Chondrocyte (in vitro differentiated cells): ENCODE measurements at regions not wholly inside any gene's neighbourhood (a gene's known extent, or its start where the extent isn't known, plus 50 kb on each side); places are given as distances from the start of the nearest gene placed in this dataset.
"Not testable (repeated sequence)": the region's sequence is repeated elsewhere in the genome, so short reads cannot be mapped to it uniquely, and the experiment has no call there.

Experiments
- DNase-seq: peaks from one replicate; pipeline ENCODE4 v3.0.0; 2021; ENCODE audit warnings: mixed read lengths, low spot score
- H3K27ac Mint-ChIP-seq: one replicate; pipeline ENCODE4 v1.8.0; 2021; ENCODE audit warnings: mild to moderate bottlenecking, moderate library complexity, mixed read lengths; ENCODE audit not compliant: unreplicated experiment
- H3K27me3 Mint-ChIP-seq: 2 replicates; pipeline ENCODE4 v1.8.0; 2021; ENCODE audit warnings: low read depth, mixed read lengths
- H3K36me3 Mint-ChIP-seq: 2 replicates; pipeline ENCODE4 v1.8.0; 2021; ENCODE audit warnings: low read depth, mixed read lengths
- H3K4me1 Mint-ChIP-seq: 2 replicates; pipeline ENCODE4 v1.8.0; 2021; ENCODE audit warnings: low read depth, mild to moderate bottlenecking, mixed read lengths
- H3K4me3 Mint-ChIP-seq: one replicate; pipeline ENCODE4 v1.8.0; 2021; ENCODE audit warnings: mild to moderate bottlenecking, moderate library complexity, mixed read lengths; ENCODE audit not compliant: unreplicated experiment
- H3K9me3 Mint-ChIP-seq: 2 replicates; pipeline ENCODE4 v1.8.0; 2021; ENCODE audit warnings: low read depth, mixed read lengths
- CTCF ChIP-seq: fragments of 200-600 bp; sonication (generic); IDR thresholded peaks from 2 replicates; pipeline ENCODE4 v1.5.0; 2021; ENCODE audit warnings: antibody characterized with exemption, mild to moderate bottlenecking, moderate library complexity

- Mint-ChIP-seq H3K4me1 (no peaks in the 10 kb centered on the region), H3K36me3 (no peaks in the 10 kb centered on the region), H3K27me3 (no peaks in the 10 kb centered on the region), H3K27ac (no peak overlapping the region), H3K4me3 (no peak overlapping the region), H3K9me3 (no peaks in the 10 kb centered on the region)
- TF ChIP-seq CTCF, result no peak
- no peak for DNase-seq
These were observed 193.0 kb upstream of the REG3G start for GRCh38 chr2:78832481-78832880.

GRCh38 chr2:78839259-78839658 lies 186.2 kb upstream of the REG3G start:
- no peak overlapping the region for H3K4me3 Mint-ChIP-seq
- no peak for TF ChIP-seq CTCF
- DNase-seq, result no peak
- H3K27ac Mint-ChIP-seq, result no peak overlapping the region
- H3K36me3 Mint-ChIP-seq, result no peaks in the 10 kb centered on the region
- H3K9me3 Mint-ChIP-seq, result no peaks in the 10 kb centered on the region
- H3K4me1 Mint-ChIP-seq, result no peaks in the 10 kb centered on the region
- H3K27me3 Mint-ChIP-seq, result no peaks in the 10 kb centered on the region

GRCh38 chr2:78840311-78840710 lies 185.2 kb upstream of the REG3G start:
- not testable (repeated sequence) for H3K36me3 Mint-ChIP-seq, H3K4me1 Mint-ChIP-seq, H3K27me3 Mint-ChIP-seq, DNase-seq, H3K9me3 Mint-ChIP-seq, H3K4me3 Mint-ChIP-seq, H3K27ac Mint-ChIP-seq

GRCh38 chr2:78845664-78846185 lies 179.8 kb upstream of the REG3G start:
- no peaks in the 10 kb centered on the region for H3K36me3 Mint-ChIP-seq
- H3K4me1 Mint-ChIP-seq, result no peaks in the 10 kb centered on the region
- no peak for TF ChIP-seq CTCF
- DNase-seq, result no peak
- peaks cover 2% of the 10 kb centered on the region for H3K27me3 Mint-ChIP-seq
- H3K27ac Mint-ChIP-seq, result no peak overlapping the region
- H3K4me3 Mint-ChIP-seq, result no peak overlapping the region
- H3K9me3 Mint-ChIP-seq, result no peaks in the 10 kb centered on the region

- no peak overlapping the region for H3K4me3 Mint-ChIP-seq
- H3K27ac Mint-ChIP-seq, result no peak overlapping the region
- no peaks in the 10 kb centered on the region for H3K9me3 Mint-ChIP-seq
- no peaks in the 10 kb centered on the region for H3K4me1 Mint-ChIP-seq
- peak; percentile 78 for TF ChIP-seq CTCF
- peaks cover 1% of the 10 kb centered on the region for H3K27me3 Mint-ChIP-seq
- no peaks in the 10 kb centered on the region for H3K36me3 Mint-ChIP-seq
- DNase-seq, result no peak
These were observed 164.0 kb upstream of the REG3G start for GRCh38 chr2:78861546-78861945.

GRCh38 chr2:78864205-78864604 lies 161.3 kb upstream of the REG3G start:
- no peak overlapping the region for H3K27ac Mint-ChIP-seq
- H3K4me1 Mint-ChIP-seq, result no peaks in the 10 kb centered on the region
- no peaks in the 10 kb centered on the region for H3K36me3 Mint-ChIP-seq
- no peak overlapping the region for H3K4me3 Mint-ChIP-seq
- H3K9me3 Mint-ChIP-seq, result no peaks in the 10 kb centered on the region
- DNase-seq, result no peak
- TF ChIP-seq CTCF, result no peak
- H3K27me3 Mint-ChIP-seq, result no peaks in the 10 kb centered on the region
